Lung (tissue), 11 donors: ENCODE measurements at regions not wholly inside any gene's neighbourhood (a gene's known extent, or its start where the extent isn't known, plus 50 kb on each side); places are given as distances from the start of the nearest gene placed in this dataset.

Experiments
- ATAC-seq: fragments of 200-7000 bp; cut with Tn5 transposase; one replicate; pipeline ENCODE4 v1.9.1; 2020; ENCODE audit warnings: moderate number of reproducible peaks; ENCODE audit not compliant: insufficient read depth, low FRiP score
- DNase-seq, 3 donors: peaks; one replicate each; pipeline ENCODE4 v3.0.0-alpha.2; 2013 to 2017
- H3K27ac ChIP-seq, 2 donors: one replicate each; pipeline ENCODE4 v1.5.1; 2013; ENCODE audit warnings: mild to moderate bottlenecking in 2 of 2, moderate library complexity in 2 of 2, control low read depth in 1 of 2, inconsistent platforms in 1 of 2, low read depth in 1 of 2, low read length in 1 of 2
- H3K27me3 ChIP-seq, 3 donors: one replicate each; pipeline ENCODE4 v1.5.1; 2013; ENCODE audit warnings: low read length in 2 of 3; ENCODE audit not compliant: control insufficient read depth in 3 of 3, insufficient read depth in 3 of 3
- H3K36me3 ChIP-seq, 4 donors: one replicate each; pipeline ENCODE4 v1.5.1; 2013; ENCODE audit warnings: low read length in 4 of 4, mild to moderate bottlenecking in 1 of 4, moderate library complexity in 1 of 4; ENCODE audit not compliant: control insufficient read depth in 4 of 4, insufficient read depth in 4 of 4
- H3K4me1 ChIP-seq, 5 donors: one replicate each; pipeline ENCODE4 v1.5.1; 2013; ENCODE audit warnings: low read length in 5 of 5, mild to moderate bottlenecking in 2 of 5, moderate library complexity in 1 of 5; ENCODE audit not compliant: control insufficient read depth in 5 of 5, insufficient read depth in 5 of 5
- H3K4me3 ChIP-seq: one replicate; pipeline ENCODE4 v1.5.1; 2013; ENCODE audit warnings: mild to moderate bottlenecking, control low read depth, moderate library complexity
- H3K9ac ChIP-seq, 2 donors: one replicate each; pipeline ENCODE4 v1.5.1; 2013; ENCODE audit warnings: low read length in 2 of 2, control low read depth in 1 of 2; ENCODE audit not compliant: insufficient read depth in 1 of 2
- H3K9me3 ChIP-seq, 4 donors: one replicate each; pipeline ENCODE4 v1.5.1; 2013; ENCODE audit warnings: low read length in 3 of 4, mild to moderate bottlenecking in 1 of 4, moderate library complexity in 1 of 4; ENCODE audit not compliant: control insufficient read depth in 4 of 4, insufficient read depth in 3 of 4
- WGBS, 2 donors: extraction: QIAGEN DNeasy Blood & Tissue Kit; methylation state at CpG; one replicate each; pipeline ENCODE4 v1.1.7; 2013; 5-methylcytosine and 5-hydroxymethylcytosine counted together
- TF ChIP-seq, protein P1 (sequence below): IDR thresholded peaks from 2 replicates; pipeline ENCODE4 v1.5.1; 2012; ENCODE audit warnings: mild to moderate bottlenecking; ENCODE audit errors: control extremely low read depth, extremely low read depth
- donor health status: control.
- donor health status: control.
- donor health status: Bipolar disorder and iron deficiency.
- donor health status: healthy.
- donor health status: DM: yes; HTN: yes; CAD: no.

DNA sequence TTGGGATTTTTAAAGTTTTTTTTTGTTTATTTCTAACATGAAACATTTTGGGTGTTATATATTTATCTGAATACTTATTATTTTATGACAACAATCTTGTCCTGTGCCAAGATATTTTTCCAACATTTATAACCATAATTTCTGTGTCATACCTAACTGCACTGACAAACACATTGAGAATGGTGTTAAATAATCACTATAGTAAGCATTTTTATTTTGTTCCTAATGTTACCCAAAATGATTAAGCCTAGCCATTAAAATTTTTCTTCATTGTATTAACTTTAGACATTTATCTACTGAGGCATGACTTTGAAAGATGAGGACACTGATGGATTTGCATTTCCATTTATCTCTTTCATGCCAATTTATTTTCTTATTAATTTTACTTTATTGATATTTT is 91.6 kb upstream of the STK32A start:
- DNase-seq = no peak
- H3K27ac ChIP-seq = no peak overlapping the region

DNA sequence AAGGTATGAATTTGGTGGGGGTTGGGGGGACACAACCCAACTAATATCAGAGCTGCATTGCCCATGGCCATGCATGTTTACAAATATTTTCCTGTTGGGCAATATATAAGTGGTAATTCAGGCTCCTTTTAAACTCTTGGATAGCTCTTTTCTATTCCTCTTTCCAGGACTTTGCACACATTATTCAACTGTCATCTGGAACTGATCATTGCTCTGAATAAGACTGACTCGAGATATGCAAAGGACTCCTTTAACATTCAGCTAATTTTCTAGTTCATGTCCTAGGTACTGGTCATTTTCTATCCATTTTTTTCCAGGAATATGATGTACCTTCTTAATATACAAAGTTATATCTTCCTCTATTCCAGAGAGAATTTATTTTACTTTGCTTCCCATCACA is 89.5 kb upstream of the STK32A start:
- Histone ChIP-seq H3K9me3 (no peaks in the 10 kb centered on the region), H3K36me3 (no peaks in the 10 kb centered on the region), H3K9ac (no peak overlapping the region), H3K27ac (no peak overlapping the region), H3K27me3 (no peaks in the 10 kb centered on the region), H3K4me3 (no peak overlapping the region), H3K4me1 (no peaks in the 10 kb centered on the region)
- ATAC-seq (no peak), DNase-seq (no peak)
- WGBS, 2 donors = 73 to 77% methylated on average over 1 of the region's 1 CpG
- TF ChIP-seq, protein P1, sequence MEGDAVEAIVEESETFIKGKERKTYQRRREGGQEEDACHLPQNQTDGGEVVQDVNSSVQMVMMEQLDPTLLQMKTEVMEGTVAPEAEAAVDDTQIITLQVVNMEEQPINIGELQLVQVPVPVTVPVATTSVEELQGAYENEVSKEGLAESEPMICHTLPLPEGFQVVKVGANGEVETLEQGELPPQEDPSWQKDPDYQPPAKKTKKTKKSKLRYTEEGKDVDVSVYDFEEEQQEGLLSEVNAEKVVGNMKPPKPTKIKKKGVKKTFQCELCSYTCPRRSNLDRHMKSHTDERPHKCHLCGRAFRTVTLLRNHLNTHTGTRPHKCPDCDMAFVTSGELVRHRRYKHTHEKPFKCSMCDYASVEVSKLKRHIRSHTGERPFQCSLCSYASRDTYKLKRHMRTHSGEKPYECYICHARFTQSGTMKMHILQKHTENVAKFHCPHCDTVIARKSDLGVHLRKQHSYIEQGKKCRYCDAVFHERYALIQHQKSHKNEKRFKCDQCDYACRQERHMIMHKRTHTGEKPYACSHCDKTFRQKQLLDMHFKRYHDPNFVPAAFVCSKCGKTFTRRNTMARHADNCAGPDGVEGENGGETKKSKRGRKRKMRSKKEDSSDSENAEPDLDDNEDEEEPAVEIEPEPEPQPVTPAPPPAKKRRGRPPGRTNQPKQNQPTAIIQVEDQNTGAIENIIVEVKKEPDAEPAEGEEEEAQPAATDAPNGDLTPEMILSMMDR = no peak

More for the DNA sequence above, 91.6 kb upstream of the STK32A start:
- Histone ChIP-seq H3K27me3 (no peaks in the 10 kb centered on the region), H3K9me3 (no peaks in the 10 kb centered on the region), H3K4me3 (no peak overlapping the region), H3K36me3 (no peaks in the 10 kb centered on the region), H3K4me1 (no peaks in the 10 kb centered on the region), H3K9ac (no peak overlapping the region)
- no peak for ATAC-seq
- TF ChIP-seq, protein P1 = no peak

DNA sequence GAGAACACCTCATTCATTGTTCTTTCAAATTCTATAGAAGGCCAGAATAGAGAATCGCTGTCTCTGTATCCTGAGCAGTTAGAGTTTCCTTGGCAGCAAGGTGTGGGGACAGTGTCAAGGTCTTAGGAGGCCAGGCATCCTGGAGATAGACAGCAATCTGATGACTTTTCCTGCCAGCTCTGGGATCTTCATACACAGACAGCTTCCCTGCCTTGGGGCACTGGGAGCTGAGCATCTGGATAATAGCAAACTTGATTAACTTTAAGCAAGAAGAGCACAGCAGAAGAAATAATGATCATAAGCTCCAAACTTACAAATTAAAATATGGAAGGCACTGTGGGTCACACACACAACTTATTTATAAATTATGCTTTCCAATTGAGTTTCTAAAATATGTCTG is 86.1 kb upstream of the STK32A start:
- Histone ChIP-seq H3K9ac (no peak overlapping the region), H3K36me3 (no peaks in the 10 kb centered on the region), H3K9me3 (peaks cover 0 to 3% (median 0%) of the 10 kb centered on the region in 4 donors), H3K4me3 (no peak overlapping the region), H3K4me1 (no peaks in the 10 kb centered on the region), H3K27ac (no peak overlapping the region), H3K27me3 (no peaks in the 10 kb centered on the region)
- 83 to 84% methylated on average over 1 of the region's 1 CpG for WGBS, 2 donors
- DNase-seq = no peak
- no peak for ATAC-seq
- TF ChIP-seq, protein P1 = no peak

DNA sequence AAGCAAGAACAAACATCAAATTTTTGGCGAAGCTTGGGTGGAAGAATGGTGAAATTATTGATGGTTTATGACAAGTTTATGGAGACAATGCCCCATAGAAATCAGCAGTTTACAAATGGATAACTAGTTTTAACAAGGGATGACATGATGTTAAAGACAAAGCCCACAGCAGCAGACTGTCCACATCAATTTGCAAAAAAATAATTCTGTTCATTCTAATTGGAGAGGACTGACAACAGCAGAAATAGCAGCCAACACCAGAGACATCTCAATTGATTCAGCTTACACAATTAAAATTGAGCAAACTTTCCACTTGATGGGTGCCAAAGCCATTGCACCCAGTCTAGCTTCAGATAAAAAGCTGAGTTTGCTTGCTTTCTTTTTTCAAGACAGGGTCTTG is 82.7 kb upstream of the STK32A start:
- no peaks in the 10 kb centered on the region for H3K27me3 ChIP-seq
- 80 to 94% methylated on average over 1 of the region's 1 CpG for WGBS, 2 donors

More for the DNA sequence above, 82.7 kb upstream of the STK32A start:
- Histone ChIP-seq H3K36me3 (no peaks in the 10 kb centered on the region), H3K9ac (no peak overlapping the region), H3K4me3 (no peak overlapping the region), H3K4me1 (no peaks in the 10 kb centered on the region), H3K27ac (no peak overlapping the region), H3K9me3 (peaks cover 0 to 3% (median 0%) of the 10 kb centered on the region in 4 donors)
- ATAC-seq = no peak
- TF ChIP-seq, protein P1 = no peak
- DNase-seq = no peak
